OCI-LY1 (cell line): ENCODE measurements at regions not wholly inside any gene's neighbourhood (a gene's known extent, or its start where the extent isn't known, plus 50 kb on each side); places are given as distances from the start of the nearest gene placed in this dataset.

ENCODE experiments used
- CTCF ChIP-seq: fragments of 200-600 bp; sonication (generic), shearing (Covaris generic); IDR thresholded peaks from 2 replicates; pipeline ENCODE4 v1.5.1; 2017; ENCODE audit warnings: mild to moderate bottlenecking, antibody characterized with exemption, low read length, moderate library complexity, mixed read lengths
- EZH2 ChIP-seq: fragments of 200-600 bp; sonication (generic), shearing (Covaris generic); IDR thresholded peaks from 2 replicates; pipeline ENCODE4 v1.8.0; 2017; ENCODE audit warnings: borderline replicate concordance, mixed run types, mild to moderate bottlenecking, antibody characterized with exemption, low read length, moderate library complexity, mixed read lengths

- TF ChIP-seq CTCF (no peak), EZH2 (no peak)
These were observed 226.5 kb upstream of the AKR1E2 start for GRCh38 chr10:4599471-4599870.
